CD4-positive, CD25-positive, alpha-beta regulatory T cell (primary cell): ENCODE measurements at regions not wholly inside any gene's neighbourhood (a gene's known extent, or its start where the extent isn't known, plus 50 kb on each side); places are given as distances from the start of the nearest gene placed in this dataset.

Experiments used
- ATAC-seq, 2 donors: fragments of 150-1000 bp; cut with Tn5 transposase; one replicate each; pipeline ENCODE4 v1.10.0; 2021; ENCODE audit warnings: low read depth in 2 of 2, moderate number of reproducible peaks in 2 of 2, moderate library complexity in 1 of 2
- DNase-seq, 3 donors: peaks; one replicate each; pipeline versions ENCODE4 v3.0.0 to v3.0.0-alpha.2; 2012 to 2022; ENCODE audit warnings: mixed read lengths in 1 of 3
- H3K27ac ChIP-seq: one replicate; pipeline ENCODE4 v1.7.0; 2013; ENCODE audit warnings: mild to moderate bottlenecking, low read length; ENCODE audit not compliant: insufficient read depth, poor library complexity, severe bottlenecking
- H3K27me3 ChIP-seq: one replicate; pipeline ENCODE4 v1.7.0; 2013; ENCODE audit warnings: low read length; ENCODE audit not compliant: control insufficient read depth, insufficient read depth
- H3K36me3 ChIP-seq: one replicate; pipeline ENCODE4 v1.7.0; 2013; ENCODE audit warnings: mild to moderate bottlenecking, low read length, moderate library complexity; ENCODE audit not compliant: control insufficient read depth, insufficient read depth
- H3K4me1 ChIP-seq: 2 replicates; pipeline ENCODE4 v1.7.0; 2013; ENCODE audit warnings: mild to moderate bottlenecking, low read length; ENCODE audit not compliant: insufficient read depth, control insufficient read depth, poor library complexity, severe bottlenecking
- H3K4me3 ChIP-seq: one replicate; pipeline ENCODE4 v1.7.0; 2013; ENCODE audit warnings: low read depth, mild to moderate bottlenecking, low read length, moderate library complexity
- H3K9me3 ChIP-seq, 2 experiments: 1 replicate in 1 of 2; 2 replicates in 1 of 2; pipeline ENCODE4 v1.7.0; 2013; ENCODE audit warnings: low read length in 2 of 2, mild to moderate bottlenecking in 1 of 2, moderate library complexity in 1 of 2; ENCODE audit not compliant: control insufficient read depth in 2 of 2
- H3K27ac Mint-ChIP-seq, 3 donors: one replicate each; pipeline ENCODE4 v1.8.0; 2020 to 2022; ENCODE audit warnings: mild to moderate bottlenecking in 3 of 3, mixed read lengths in 3 of 3, moderate library complexity in 2 of 3
- H3K27me3 Mint-ChIP-seq: one replicate; pipeline ENCODE4 v1.8.0; 2022; ENCODE audit warnings: mild to moderate bottlenecking, mixed read lengths
- H3K36me3 Mint-ChIP-seq: one replicate; pipeline ENCODE4 v1.8.0; 2020; ENCODE audit warnings: mixed read lengths
- H3K4me1 Mint-ChIP-seq, 4 donors: one replicate each; pipeline ENCODE4 v1.8.0; 2020 to 2022; ENCODE audit warnings: mixed read lengths in 4 of 4, mild to moderate bottlenecking in 1 of 4
- H3K4me3 Mint-ChIP-seq, 4 donors: one replicate each; pipeline ENCODE4 v1.8.0; 2020 to 2022; ENCODE audit warnings: mild to moderate bottlenecking in 4 of 4, mixed read lengths in 4 of 4, moderate library complexity in 3 of 4
- H3K9me3 Mint-ChIP-seq, 7 donors: one replicate each; pipeline ENCODE4 v1.8.0; 2020 to 2022; ENCODE audit warnings: mixed read lengths in 7 of 7, mild to moderate bottlenecking in 3 of 7, moderate library complexity in 2 of 7

- DNase-seq (no peak), ATAC-seq (no peak)
- peaks cover 0 to 2% (median 0%) of the 10 kb centered on the region in 7 donors for H3K9me3 Mint-ChIP-seq
- no peaks in the 10 kb centered on the region for H3K9me3 ChIP-seq
- peaks cover 4% of the 10 kb centered on the region for H3K27me3 ChIP-seq
- no peaks in the 10 kb centered on the region for H3K36me3 Mint-ChIP-seq
- no peak overlapping the region for H3K4me3 Mint-ChIP-seq
- no peaks in the 10 kb centered on the region for H3K4me1 Mint-ChIP-seq
- H3K4me1 ChIP-seq: no peaks in the 10 kb centered on the region
- no peak overlapping the region for H3K27ac ChIP-seq
- no peak overlapping the region for H3K4me3 ChIP-seq
- H3K27ac Mint-ChIP-seq: no peak overlapping the region
- no peaks in the 10 kb centered on the region for H3K27me3 Mint-ChIP-seq
- H3K36me3 ChIP-seq: no peaks in the 10 kb centered on the region
Observed at GRCh38 chr2:204298404-204298803, 246.9 kb upstream of the PARD3B start.

- no peak overlapping the region for H3K27ac ChIP-seq
- no peaks in the 10 kb centered on the region for H3K4me1 ChIP-seq
Observed at GRCh38 chr2:204299766-204300165, 245.5 kb upstream of the PARD3B start.

GRCh38 chr2:204306667-204307066 is 238.6 kb upstream of the PARD3B start:
- ATAC-seq (no peak), DNase-seq (no peak)
- H3K27ac Mint-ChIP-seq: no peak overlapping the region
- H3K4me1 Mint-ChIP-seq: no peaks in the 10 kb centered on the region
- Histone ChIP-seq H3K9me3 (no peaks in the 10 kb centered on the region), H3K4me1 (no peaks in the 10 kb centered on the region), H3K4me3 (no peak overlapping the region), H3K27me3 (peaks cover 3% of the 10 kb centered on the region), H3K27ac (no peak overlapping the region), H3K36me3 (no peaks in the 10 kb centered on the region)
- peaks cover 0 to 3% (median 0%) of the 10 kb centered on the region in 7 donors for H3K9me3 Mint-ChIP-seq
- H3K36me3 Mint-ChIP-seq: no peaks in the 10 kb centered on the region
- no peak overlapping the region for H3K4me3 Mint-ChIP-seq
- H3K27me3 Mint-ChIP-seq: peaks cover 14% of the 10 kb centered on the region

More at GRCh38 chr2:204299766-204300165, 245.5 kb upstream of the PARD3B start:
- H3K27me3 Mint-ChIP-seq: peaks cover 2% of the 10 kb centered on the region
- H3K27ac Mint-ChIP-seq: no peak overlapping the region
- Histone ChIP-seq H3K4me3 (no peak overlapping the region), H3K36me3 (no peaks in the 10 kb centered on the region), H3K9me3 (no peaks in the 10 kb centered on the region), H3K27me3 (peaks cover 2% of the 10 kb centered on the region)
- no peaks in the 10 kb centered on the region for H3K36me3 Mint-ChIP-seq
- DNase-seq: no peak
- ATAC-seq: no peak
- H3K4me3 Mint-ChIP-seq: no peak overlapping the region
- peaks cover 0 to 2% (median 0%) of the 10 kb centered on the region in 7 donors for H3K9me3 Mint-ChIP-seq
- no peaks in the 10 kb centered on the region for H3K4me1 Mint-ChIP-seq

DNA sequence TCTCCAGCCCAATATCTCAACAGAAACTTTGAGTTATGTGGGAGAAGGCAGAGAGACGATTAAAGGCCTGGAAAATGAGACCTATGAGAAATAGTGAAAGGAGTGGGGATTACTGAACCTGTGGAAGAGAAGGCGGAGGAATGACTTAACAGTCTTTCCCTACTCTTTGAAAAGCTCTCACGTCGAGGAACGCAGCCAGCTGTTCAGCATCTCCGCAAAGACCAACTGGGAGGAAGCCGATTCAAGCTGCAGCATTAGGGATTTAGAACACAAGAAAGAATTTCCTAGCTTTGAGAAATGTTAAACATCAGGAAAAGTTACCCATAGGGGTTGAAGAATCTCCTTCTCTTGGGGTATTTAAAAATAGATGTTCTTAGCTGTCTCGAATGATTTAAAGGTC is 233.2 kb upstream of the PARD3B start:
- Histone ChIP-seq H3K4me3 (no peak overlapping the region), H3K27me3 (no peaks in the 10 kb centered on the region), H3K27ac (no peak overlapping the region), H3K9me3 (no peaks in the 10 kb centered on the region), H3K4me1 (no peaks in the 10 kb centered on the region), H3K36me3 (no peaks in the 10 kb centered on the region)
- no peaks in the 10 kb centered on the region for H3K4me1 Mint-ChIP-seq
- no peak for ATAC-seq
- H3K36me3 Mint-ChIP-seq: no peaks in the 10 kb centered on the region
- H3K4me3 Mint-ChIP-seq: no peak overlapping the region
- peaks cover 47% of the 10 kb centered on the region for H3K27me3 Mint-ChIP-seq
- H3K9me3 Mint-ChIP-seq: peaks cover 0 to 3% (median 0%) of the 10 kb centered on the region in 7 donors
- no peak overlapping the region for H3K27ac Mint-ChIP-seq
- DNase-seq: no peak

- Histone ChIP-seq H3K9me3 (no peaks in the 10 kb centered on the region), H3K4me1 (no peaks in the 10 kb centered on the region), H3K4me3 (no peak overlapping the region), H3K27me3 (peaks cover 5% of the 10 kb centered on the region), H3K36me3 (no peaks in the 10 kb centered on the region), H3K27ac (no peak overlapping the region)
- DNase-seq (no peak), ATAC-seq (no peak)
- H3K27me3 Mint-ChIP-seq: peaks cover 58% of the 10 kb centered on the region
- no peaks in the 10 kb centered on the region for H3K4me1 Mint-ChIP-seq
- H3K36me3 Mint-ChIP-seq: no peaks in the 10 kb centered on the region
- H3K27ac Mint-ChIP-seq: no peak overlapping the region
- H3K9me3 Mint-ChIP-seq: peaks cover 0 to 3% (median 0%) of the 10 kb centered on the region in 7 donors
- H3K4me3 Mint-ChIP-seq: no peak overlapping the region
Observed at GRCh38 chr2:204313256-204313655, 232.0 kb upstream of the PARD3B start.

- H3K36me3 ChIP-seq: no peaks in the 10 kb centered on the region
- H3K4me3 Mint-ChIP-seq: no peak overlapping the region
- H3K27ac ChIP-seq: no peak overlapping the region
- H3K27me3 ChIP-seq: peaks cover 5% of the 10 kb centered on the region
- ATAC-seq (no peak), DNase-seq (no peak)
- no peaks in the 10 kb centered on the region for H3K9me3 ChIP-seq
- no peak overlapping the region for H3K4me3 ChIP-seq
- no peak overlapping the region for H3K27ac Mint-ChIP-seq
- H3K27me3 Mint-ChIP-seq: peaks cover 50% of the 10 kb centered on the region
- H3K4me1 ChIP-seq: no peaks in the 10 kb centered on the region
- no peaks in the 10 kb centered on the region for H3K36me3 Mint-ChIP-seq
- H3K4me1 Mint-ChIP-seq: no peaks in the 10 kb centered on the region
- H3K9me3 Mint-ChIP-seq: no peaks in the 10 kb centered on the region
Observed at GRCh38 chr2:204315236-204315662, 230.0 kb upstream of the PARD3B start.

- no peaks in the 10 kb centered on the region for H3K4me1 ChIP-seq
- Mint-ChIP-seq H3K27me3 (peaks cover 43% of the 10 kb centered on the region), H3K27ac (no peak overlapping the region), H3K36me3 (no peaks in the 10 kb centered on the region), H3K4me1 (no peaks in the 10 kb centered on the region), H3K9me3 (no peaks in the 10 kb centered on the region), H3K4me3 (no peak overlapping the region)
- no peaks in the 10 kb centered on the region for H3K9me3 ChIP-seq
- H3K27me3 ChIP-seq: peaks cover 5% of the 10 kb centered on the region
- ATAC-seq: no peak
- DNase-seq: no peak
- H3K27ac ChIP-seq: no peak overlapping the region
- H3K36me3 ChIP-seq: no peaks in the 10 kb centered on the region
- H3K4me3 ChIP-seq: no peak overlapping the region
Observed at GRCh38 chr2:204317640-204318039, 227.6 kb upstream of the PARD3B start.

DNA sequence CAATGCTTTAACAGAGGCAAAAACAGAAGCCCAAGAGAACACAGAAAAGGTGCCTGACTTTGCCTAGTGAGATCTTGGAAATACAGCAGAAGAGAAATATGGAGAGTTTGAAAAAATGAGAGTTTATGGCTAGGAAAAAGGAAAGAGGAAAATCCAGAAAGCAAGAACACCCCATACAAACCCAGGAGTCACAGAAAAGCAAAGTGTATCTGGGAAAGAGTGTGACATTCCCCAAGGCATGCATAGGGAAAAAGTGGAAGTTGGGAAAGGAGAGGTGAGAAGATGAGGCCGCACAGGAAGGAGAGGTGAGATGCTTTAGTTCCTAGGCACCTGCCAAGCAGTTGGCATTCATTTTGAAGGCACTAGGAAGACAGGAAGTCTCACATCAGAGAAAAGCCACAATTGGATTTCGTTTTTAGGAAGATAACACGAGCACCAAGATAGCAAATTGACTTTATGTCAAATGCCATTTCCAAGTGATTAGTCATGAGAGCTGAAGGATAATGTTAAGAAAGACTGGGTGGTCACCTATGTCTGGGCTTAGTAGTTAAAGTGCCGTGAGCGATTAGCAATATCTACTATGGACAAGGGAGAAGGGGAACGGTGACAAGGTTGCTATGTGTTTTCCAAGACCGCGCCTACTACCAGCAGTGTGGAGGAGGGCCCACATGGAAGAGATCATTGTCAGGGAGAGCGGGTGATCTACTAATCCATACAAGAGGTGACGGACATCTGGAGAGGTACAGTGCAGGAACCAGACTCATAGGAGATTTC is 224.1 kb upstream of the PARD3B start:
- no peak overlapping the region for H3K27ac ChIP-seq
- no peak for DNase-seq
- no peak overlapping the region for H3K4me3 ChIP-seq
- H3K4me1 ChIP-seq: no peaks in the 10 kb centered on the region
- ATAC-seq: no peak
- no peaks in the 10 kb centered on the region for H3K9me3 ChIP-seq
- no peaks in the 10 kb centered on the region for H3K9me3 Mint-ChIP-seq
- H3K36me3 ChIP-seq: no peaks in the 10 kb centered on the region
- H3K27ac Mint-ChIP-seq: no peak overlapping the region
- H3K27me3 Mint-ChIP-seq: peaks cover 19% of the 10 kb centered on the region
- peaks cover 5% of the 10 kb centered on the region for H3K27me3 ChIP-seq
- peaks cover 0 to 2% (median 0%) of the 10 kb centered on the region in 4 donors for H3K4me1 Mint-ChIP-seq
- no peak overlapping the region for H3K4me3 Mint-ChIP-seq
- no peaks in the 10 kb centered on the region for H3K36me3 Mint-ChIP-seq
